HG03064 (cell line): ENCODE measurements at regions not wholly inside any gene's neighbourhood (a gene's known extent, or its start where the extent isn't known, plus 50 kb on each side); places are given as distances from the start of the nearest gene placed in this dataset.
A peak's percentile ranks its signal among the peaks of the same experiment; 100 is the strongest.
"Not testable (repeated sequence)": the region's sequence is repeated elsewhere in the genome, so short reads cannot be mapped to it uniquely, and the experiment has no call there.

ENCODE experiments used
- ATAC-seq: cut with Tn5 transposase; IDR thresholded peaks from one replicate; pipeline ENCODE4 v1.9.1; 2021; ENCODE audit warnings: low read depth; ENCODE audit not compliant: unreplicated experiment

DNA sequence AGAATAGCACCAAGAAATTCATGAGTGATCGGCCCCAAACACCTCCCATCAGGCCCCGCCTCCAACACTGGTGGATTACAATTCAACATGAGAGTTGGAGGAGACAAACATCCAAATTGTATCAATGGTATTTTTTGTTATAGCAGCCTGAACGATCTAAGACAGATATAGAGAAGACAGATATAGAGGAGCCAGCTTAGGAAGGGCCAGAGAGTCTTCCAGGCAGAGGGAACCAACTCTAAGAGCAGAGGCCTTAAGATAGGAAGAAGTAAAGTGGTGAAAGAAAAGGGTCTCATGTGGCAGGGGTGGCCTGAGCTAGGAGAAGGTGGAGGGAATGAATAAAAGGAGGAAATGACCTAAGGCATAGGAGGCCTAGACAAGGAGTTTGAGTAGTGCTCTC, 158.8 kb upstream of the TBL1XR1 start:
- ATAC-seq, result no peak

DNA sequence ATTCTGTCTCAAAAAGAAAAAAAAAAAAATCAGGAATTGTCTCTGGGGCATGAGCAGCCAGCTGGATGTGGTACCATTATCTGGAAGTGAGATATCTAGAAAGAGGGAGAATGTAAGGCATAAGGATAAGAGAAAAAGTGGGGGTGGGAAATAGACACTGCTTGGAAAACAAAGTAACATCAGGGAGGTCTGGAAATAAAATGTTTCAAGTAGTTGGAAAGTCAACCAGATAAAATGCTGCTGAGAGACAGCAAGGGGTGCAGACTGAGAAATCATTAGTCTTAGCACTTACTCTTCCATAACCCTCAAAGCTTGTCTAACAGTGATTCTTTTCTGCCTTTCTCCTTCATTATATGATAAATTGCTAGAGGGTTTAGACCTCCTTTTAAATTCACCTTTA, 159.7 kb upstream of the TBL1XR1 start:
- ATAC-seq, result no peak

DNA sequence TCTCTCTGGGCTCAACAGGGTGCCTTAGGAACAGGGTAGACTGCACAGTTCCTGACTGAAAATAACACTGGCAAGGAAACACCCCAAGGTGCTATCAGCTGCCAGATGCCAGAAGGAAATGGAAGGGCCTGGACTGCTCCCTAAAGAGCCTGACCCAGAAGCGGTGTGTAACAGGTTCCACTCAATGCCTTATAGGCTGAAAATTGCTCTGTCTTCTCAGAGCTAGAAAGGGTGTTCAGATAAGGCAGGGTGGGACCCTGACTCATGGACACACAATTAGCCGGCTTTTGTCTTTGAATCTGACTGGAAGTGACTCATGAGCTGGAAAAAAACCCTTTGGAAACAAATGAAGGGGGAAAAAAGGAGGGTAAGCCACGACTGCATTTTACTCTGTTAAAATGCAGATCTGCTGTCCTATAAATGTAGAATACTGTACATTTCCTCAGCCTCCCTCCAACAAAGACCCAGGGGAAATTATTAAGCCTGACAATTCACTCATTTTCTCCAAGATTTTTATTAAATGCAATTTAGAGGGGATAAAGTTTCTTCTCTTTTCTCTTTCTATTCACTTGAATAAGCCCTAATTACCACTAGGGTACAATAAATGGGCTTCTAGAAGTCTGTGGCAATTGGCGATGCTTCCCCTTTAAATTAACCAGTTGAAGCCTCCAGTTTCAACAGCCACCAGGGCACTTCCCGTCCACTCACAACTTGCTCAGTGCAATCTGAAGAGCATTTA, 160.2 kb upstream of the TBL1XR1 start:
- no peak for ATAC-seq

DNA sequence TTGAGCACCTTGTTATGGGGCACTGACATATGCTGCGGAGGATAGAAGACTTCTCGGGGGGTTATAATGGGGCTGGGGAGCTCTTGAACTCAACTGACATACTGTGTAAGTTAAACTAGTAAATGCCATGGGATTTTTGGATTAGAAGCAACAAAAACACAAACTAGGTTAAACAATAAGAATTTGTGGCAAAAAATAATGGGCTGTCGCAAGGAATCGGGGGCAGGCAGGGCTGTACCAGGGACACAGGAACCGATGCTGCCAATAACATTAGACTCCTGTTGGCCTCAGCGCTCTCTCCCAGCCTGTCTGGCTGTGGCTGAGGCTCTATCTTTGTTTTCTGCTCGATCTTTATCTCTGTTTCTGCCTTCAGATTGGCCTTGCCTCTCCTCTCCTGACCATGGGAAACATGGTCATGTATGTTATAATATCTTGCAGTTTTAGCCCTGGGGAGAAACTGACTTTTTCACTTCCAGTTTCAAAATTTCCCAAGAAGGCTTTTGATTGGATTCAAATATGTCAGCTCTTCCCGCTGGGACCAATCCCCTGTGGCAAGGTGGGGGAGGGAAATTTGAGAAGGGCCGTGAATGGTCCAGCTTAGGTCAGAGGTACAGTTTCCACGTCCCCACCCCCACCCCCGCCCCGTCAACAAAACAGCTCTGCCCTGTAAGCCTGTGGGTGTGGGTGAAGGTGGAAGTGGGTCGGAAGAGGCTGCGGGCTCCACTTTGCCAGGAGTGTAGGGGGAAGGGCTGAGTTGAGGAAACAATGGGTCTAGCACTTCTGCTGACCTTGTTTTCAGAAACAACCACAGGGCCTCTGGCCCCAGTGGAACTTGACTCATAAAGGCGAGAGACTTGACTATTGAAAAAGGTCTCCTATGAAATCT, 161.1 kb upstream of the TBL1XR1 start:
- peak; percentile 50 for ATAC-seq

DNA sequence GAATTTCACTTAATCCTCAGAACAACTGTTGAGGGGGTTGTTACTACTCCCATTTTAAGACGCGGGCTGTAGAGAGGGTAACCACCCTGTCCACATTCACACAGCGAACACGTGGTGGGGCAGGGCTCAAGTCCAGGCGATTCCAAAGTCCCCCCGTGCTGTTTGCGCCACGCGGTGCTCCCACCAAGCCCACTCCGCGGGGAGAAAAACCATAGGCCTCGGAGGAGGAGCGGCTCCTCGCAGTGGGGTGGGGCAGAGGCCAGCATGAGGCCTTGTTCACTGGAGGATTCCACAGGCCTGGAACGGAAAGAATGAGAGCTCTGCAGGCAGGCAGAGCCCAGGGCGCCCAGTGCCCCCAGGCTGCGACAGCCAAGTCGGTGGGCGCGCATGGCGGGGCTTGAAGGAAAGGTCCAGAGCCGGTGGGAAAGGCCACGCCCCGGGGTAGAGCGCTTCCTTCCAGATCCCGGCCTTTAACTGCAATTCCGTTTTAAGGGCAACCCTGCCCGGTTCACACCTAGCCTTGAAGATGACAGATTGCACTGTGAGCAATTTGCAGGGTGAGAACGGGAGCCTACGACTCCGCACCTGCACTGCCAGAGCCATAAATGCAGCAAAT, 161.8 kb upstream of the TBL1XR1 start:
- no peak for ATAC-seq

DNA sequence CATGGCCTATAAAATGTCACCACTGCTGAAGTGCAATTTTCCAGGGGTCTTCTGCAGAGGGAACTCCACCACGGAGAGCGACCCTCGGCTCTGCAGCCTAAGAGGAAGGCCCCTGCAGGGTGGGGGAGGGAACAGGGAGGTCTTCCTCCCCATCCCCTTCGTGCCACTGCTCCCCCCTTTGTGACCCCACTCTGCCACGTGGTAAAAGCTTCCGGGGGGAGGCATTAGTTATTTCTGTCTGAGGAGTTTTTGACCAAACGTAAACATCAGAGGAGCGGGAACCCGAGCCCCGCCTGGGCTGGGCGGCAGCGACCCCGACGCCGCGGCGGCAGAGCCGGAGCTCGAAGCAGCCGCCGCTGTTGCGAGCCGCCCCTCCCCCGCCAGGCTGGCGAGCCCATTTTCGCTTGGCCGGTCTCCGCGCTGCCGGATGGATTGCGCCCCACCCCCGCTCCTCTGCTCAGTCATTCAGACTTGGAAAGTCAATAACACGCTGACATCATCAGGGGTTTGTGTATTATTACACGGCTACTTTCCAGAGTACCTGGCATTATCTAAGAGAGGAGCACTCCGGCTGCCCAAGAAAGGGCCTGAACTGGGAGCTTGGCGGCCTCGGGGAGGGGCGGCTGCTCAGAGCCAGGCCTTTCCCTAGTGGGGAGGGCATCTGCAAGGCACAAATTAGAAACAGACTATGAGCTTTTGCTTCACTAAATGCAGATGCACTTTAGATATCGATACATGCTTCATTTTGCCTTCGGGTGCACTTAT, 162.5 kb upstream of the TBL1XR1 start:
- ATAC-seq, result peak; percentile 72

DNA sequence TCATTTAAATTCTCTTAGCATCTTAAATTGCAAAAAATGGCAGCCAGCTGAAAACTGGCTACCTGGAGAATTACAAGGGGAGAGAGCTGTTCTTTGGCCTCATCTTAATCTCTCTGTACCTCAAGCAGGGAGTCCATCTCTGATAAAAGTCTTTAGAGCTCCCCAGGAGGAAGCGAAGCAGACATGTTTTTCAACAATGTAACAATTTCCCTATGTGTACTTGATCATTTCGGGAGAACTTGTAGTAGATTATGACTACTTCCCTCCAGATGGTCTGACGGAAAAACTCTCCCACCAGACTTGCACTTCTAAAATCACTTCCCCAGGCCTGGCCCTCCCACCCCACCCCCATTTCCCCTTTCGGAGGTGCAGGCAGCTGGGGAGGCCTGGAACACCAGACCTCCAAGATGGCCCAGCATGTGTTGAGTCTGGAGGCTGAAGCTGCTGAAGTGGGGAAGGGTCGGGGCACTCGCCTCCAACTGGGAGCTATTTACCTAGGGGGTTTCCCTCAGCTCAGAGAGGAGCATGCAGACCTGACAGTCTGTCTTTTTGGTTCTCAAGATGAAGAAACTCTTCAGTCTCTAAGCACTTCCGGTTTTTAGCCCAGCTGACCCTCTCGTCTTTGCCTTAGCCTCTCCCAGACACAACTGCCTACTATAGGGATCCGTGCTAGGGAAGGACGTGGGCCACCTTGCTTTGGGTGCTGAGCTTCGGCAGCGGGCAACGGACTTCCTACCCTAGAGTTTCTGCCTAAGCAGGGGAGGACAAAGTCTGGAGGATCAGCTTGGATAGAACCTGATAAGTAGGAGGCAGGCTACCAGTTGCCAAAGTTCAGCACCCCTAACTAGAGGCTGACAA, 164.0 kb upstream of the TBL1XR1 start:
- ATAC-seq, result no peak

DNA sequence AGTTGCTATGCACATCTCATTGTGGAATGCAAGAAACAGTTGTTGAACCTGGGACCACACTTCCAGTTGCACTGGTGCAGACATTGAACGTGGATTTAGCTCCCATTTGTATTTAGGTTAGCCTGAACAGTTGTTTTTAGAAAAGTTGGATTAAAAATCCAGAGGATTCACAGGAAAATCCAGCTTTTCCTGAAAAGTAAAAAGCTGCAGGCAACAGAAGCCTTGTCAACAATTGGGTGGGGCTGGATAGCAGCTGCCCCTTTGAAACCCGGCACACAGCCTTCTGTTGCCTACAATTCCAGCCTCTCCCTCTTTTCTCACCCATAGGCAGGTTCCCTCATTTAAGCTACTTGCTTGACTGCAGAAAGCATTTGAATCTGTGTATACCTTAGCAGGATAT, 165.3 kb upstream of the TBL1XR1 start:
- no peak for ATAC-seq

DNA sequence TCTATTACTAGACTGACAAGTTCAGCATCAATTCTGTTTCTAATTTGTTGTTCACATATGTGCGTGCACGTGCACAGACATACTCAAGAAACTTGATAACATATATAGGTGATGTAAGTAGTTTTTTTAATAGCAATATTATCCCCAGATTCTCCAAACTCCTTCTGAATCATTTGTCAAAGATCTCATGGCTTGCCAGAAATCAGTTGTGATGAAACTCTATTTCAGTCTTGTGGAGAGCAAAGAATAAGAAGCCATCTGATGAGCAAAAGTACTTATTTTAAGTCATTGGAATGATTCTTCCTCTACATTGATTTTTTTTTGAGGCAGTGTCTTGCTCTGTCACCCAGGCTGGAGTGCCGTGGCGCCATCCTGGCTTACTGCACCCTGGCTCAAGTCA, 167.0 kb upstream of the TBL1XR1 start:
- no peak for ATAC-seq

DNA sequence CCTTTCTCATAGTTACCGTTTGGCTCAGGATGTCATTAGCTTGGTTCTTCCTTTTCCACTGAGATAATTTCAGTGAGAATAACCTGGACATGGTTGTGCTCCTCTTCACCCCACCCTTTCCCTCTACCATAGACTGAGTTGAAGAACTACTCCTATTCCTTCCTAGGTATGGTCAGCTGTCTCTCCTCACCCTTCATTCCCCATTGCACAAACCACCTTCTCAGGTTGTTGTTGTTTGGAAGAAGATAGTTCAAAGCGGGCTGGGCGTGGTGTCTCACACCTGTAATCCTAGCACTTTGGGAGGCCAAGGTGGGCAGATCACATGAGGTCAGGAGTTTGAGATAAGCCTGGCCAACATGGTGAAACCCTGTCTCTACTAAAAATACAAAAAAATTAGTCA, 168.0 kb upstream of the TBL1XR1 start:
- not testable (repeated sequence) for ATAC-seq

DNA sequence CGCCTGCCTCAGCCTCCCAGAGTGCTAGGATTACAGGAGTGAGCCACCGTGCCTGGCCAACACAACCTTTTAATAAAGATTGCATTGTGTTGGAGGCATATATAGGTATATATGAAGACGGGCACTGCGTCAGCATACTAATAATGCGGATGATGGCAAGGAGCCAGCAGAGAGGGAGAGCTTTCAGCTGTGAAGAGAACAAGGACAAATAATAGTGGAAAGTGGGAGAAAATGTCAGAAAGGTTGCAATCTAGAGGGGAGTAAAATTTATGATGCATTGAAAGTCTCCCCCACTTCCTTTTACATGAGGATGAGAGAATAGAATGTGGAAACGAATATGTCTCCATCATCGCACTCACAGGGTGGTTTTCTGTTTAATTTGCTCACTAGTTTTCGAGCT, 170.5 kb upstream of the TBL1XR1 start:
- no peak for ATAC-seq

DNA sequence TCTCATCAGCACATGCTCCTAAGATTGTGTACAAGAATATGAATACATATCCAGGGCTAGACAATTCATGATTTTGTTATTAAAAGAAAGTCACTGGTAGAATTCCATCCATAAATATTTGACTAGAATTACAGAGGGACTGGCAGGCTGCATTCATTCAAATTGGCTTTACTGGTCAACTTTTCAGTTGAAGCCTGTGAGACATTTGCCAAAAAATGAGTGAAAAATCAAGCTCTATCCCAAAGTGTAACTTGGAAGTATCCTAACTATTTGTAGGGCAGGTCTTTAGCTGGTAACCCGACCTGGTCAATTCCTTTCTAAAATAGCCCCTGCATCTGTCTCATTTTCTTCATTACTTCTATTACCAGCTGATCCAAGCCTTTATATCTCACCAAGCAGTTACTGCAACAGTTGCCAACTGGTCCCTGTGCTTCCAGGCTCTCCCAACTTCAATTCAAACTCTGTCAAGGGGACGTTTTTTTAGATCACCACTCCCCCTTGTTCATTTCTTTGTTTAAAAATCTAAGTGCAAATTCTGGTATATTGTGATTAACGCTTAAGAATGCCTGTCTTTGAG, 173.1 kb upstream of the TBL1XR1 start:
- ATAC-seq, result no peak

DNA sequence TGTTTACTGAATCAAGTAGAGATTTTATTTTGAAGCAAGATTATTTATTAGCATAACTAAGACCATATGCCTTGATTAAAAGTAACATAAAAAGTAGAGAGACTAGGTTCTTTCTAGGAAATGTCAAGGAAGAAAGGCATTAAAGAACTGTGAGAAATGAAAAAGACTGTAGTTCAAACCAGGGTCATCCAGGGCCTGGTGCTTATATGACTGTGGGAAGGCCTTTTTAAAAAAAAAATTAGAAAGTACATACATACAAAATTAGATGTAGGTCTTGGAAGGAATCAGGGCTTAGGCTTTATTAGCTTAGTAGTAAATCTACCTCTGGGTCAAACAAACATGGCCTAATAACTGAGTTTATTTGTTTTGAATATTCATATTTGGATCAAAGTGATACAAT, 173.9 kb upstream of the TBL1XR1 start:
- no peak for ATAC-seq

DNA sequence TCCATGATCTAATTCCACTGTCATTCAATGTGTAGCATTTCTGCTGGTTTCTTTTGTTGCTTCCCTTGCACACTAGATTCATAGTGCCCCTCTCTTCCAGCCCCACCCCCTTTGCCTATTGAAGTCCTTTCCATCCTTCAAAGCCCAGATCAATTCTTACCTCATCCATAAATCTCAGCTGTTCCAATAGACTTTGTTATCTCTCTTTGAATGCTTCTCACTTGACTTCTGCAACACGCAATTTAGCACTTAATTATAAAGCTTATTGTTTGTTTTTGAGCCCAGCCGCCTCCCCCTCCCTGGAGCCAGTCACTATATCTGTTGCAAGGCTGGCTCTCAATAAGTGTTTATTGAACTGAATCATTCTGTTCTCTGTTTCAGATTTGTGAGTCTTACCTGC, 174.6 kb upstream of the TBL1XR1 start:
- ATAC-seq, result no peak

DNA sequence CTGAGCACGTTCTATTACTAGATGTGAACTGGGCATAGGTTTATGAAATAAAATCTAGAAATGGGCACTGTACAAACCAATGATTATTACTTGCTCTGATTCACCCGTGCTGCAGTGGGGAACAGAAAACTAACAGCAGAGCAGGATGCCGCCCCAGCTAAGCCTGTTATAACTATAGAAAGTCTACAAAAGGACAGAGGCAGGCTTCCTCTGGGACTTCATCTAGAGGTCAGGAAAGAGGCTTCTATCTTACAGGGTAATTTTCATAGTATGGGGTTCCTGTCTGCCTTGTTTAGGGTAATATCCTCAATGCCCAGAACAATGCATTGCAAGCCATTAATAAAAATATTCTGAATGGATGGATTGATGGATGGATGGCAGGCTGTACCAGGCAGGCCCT, 177.0 kb upstream of the TBL1XR1 start:
- no peak for ATAC-seq

DNA sequence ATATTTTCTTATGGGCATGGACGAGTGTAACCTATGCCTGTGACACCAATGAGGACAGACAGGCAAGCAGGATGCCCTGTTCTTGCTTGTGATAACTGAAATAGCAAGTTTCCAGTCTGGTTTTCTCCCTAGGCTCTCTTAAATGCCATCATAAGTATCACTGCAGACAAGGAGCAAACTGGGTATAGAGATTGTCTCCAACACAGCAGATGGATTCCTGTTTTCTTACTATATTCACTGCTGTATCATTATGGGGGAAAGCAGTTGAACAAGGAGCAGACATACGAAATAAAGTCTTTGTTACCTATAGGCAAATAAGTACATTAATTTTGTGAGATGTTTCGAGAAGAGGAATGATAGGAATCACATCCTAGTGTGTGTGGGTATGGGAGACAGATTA, 178.0 kb upstream of the TBL1XR1 start:
- no peak for ATAC-seq

DNA sequence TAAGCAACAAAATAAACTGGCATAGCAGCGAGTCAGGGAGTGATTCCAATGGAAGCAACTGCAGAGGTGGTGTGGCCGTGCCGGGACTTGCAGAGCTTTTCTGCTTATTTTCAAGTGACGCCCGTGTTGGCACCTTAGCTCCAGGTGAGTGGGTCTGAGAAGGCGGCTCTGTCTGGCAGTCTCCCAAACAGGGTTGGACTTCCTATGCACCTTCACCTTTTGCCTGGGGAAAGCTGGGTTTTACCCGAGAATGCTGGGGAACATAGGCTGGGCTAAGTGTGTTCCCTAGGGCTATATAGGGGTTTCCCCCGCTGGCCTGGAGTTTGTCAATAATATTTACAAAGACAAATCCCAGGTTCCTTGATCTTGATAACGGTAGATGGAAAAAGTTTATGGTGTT, 179.9 kb upstream of the TBL1XR1 start:
- ATAC-seq, result no peak

DNA sequence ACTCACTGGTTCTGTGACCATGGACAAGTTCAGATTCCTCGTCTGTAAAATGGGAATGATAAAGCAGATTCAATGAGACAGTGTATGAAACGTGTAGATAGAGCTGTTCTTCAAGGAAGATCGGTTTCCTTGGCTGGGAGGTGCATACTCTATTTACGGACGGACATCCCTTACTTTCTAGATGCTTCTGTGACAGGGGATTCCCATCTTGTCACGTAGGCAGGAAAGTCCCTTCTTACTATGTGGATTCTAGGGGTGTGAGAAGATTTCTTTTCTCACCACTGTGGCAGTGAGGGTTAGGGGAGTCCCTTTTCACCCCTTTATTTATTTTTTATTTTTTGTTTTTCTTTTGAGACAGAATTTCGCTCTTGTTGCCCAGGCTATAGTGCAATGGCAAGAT, 180.9 kb upstream of the TBL1XR1 start:
- ATAC-seq, result peak; percentile 49

DNA sequence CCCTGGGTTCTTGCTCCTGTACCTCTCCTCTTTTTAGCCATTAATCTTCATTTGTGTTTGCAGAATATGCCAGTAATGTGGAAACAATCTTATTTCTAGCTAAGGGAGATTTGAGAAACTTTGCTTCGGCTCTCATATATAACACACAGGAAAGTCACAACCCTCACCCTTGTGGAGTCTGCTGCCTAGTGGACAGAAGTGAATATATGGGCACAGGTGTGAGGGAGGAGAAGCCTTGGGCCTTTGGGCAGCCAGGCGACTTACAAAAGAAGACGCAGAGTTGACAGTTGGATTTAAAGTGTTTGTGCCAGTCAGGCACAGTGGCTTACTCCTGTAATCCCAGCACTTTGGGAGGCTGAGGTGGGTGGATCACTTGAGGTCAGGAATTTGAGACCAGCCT, 181.8 kb upstream of the TBL1XR1 start:
- ATAC-seq, result no peak

DNA sequence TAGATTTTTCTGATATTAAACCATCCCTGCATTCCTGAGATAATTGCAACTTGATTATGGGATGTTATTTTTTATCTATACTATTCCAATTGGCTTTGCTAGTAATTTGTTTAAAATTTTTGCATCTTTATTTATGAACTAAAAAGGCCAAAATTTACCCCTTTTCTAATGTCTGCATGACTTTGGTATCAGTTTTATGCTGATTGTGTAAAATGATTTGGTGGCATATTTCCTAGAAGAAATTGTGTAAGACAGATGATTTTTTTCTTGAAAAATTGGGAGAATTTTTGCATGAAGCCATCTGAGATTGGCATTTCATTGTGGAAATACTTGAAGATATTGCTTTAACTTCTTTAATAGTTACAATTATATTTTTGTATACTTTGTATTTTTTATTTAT, 183.8 kb upstream of the TBL1XR1 start:
- ATAC-seq, result no peak
